Gastroesophageal sphincter (tissue), 3 donors: ENCODE measurements at regions not wholly inside any gene's neighbourhood (a gene's known extent, or its start where the extent isn't known, plus 50 kb on each side); places are given as distances from the start of the nearest gene placed in this dataset.

Source experiments
- EP300 ChIP-seq: sonication (generic); formaldehyde crosslinking; IDR thresholded peaks from one replicate; pipeline ENCODE4 v1.6.1; 2017; ENCODE audit warnings: antibody characterized with exemption, mild to moderate bottlenecking
- POLR2A ChIP-seq, 2 donors: fragments of 450-650 bp; IDR thresholded peaks; one replicate each; pipeline ENCODE4 v1.6.1; 2017; ENCODE audit warnings: antibody characterized with exemption in 2 of 2, mild to moderate bottlenecking in 2 of 2, moderate library complexity in 1 of 2
- POLR2AphosphoS5 ChIP-seq: sonication (generic); formaldehyde crosslinking; IDR thresholded peaks from one replicate; pipeline ENCODE4 v1.6.1; 2017; ENCODE audit warnings: antibody characterized with exemption
- TF ChIP-seq, protein P1 (sequence below), 4 experiments: fragments of 200-600 bp in 2 of 4; fragments of 450-650 bp in 2 of 4; sonication (generic) in 1 of 4; IDR thresholded peaks; one replicate each; pipeline ENCODE4 v1.5.1; 2017 to 2019; ENCODE audit warnings: antibody characterized with exemption in 4 of 4, mild to moderate bottlenecking in 2 of 4, moderate library complexity in 2 of 4

DNA sequence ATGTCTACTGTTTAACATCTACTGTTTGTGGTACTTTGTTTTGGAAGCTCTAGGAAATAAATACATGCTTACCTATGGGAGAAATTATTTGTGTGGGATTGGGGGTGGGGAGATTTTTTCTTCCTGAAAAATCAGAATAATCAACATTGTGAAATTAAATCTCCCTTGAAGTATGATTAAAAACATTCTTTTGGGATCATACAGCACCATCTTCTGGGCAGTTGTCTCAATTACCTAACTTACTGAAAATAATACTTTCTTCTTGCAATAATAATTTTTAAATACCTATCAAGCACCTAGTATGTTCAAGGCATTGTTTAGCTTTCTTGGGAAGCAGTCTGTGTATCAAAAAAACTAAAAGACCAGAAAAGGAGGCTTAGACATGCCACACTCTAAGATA, 576.5 kb upstream of the ARGLU1 start:
- TF ChIP-seq, protein P1, sequence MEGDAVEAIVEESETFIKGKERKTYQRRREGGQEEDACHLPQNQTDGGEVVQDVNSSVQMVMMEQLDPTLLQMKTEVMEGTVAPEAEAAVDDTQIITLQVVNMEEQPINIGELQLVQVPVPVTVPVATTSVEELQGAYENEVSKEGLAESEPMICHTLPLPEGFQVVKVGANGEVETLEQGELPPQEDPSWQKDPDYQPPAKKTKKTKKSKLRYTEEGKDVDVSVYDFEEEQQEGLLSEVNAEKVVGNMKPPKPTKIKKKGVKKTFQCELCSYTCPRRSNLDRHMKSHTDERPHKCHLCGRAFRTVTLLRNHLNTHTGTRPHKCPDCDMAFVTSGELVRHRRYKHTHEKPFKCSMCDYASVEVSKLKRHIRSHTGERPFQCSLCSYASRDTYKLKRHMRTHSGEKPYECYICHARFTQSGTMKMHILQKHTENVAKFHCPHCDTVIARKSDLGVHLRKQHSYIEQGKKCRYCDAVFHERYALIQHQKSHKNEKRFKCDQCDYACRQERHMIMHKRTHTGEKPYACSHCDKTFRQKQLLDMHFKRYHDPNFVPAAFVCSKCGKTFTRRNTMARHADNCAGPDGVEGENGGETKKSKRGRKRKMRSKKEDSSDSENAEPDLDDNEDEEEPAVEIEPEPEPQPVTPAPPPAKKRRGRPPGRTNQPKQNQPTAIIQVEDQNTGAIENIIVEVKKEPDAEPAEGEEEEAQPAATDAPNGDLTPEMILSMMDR (IDR thresholded peaks at IDR 0.05): peak in 1 of 4 experiments; percentile 21
- TF ChIP-seq POLR2AphosphoS5 (no peak), EP300 (no peak), POLR2A (IDR thresholded peaks at IDR 0.05) (no peak)
